ENCODE measurements at regions not wholly inside any gene's neighbourhood (a gene's known extent, or its start where the extent isn't known, plus 50 kb on each side); places are given as distances from the start of the nearest gene placed in this dataset.

- Histone ChIP-seq H3K4me1 (no peaks in the 10 kb centered on the region), H3K27ac (no peak overlapping the region), H3K27me3 (no peaks in the 10 kb centered on the region), H3K36me3 (no peaks in the 10 kb centered on the region), H3K9me3 (no peaks in the 10 kb centered on the region), H3K4me3 (no peak overlapping the region)
- no peak for DNase-seq
- TF ChIP-seq CTCF (IDR thresholded peaks at IDR 0.05) (no peak), POLR2A (IDR thresholded peaks at IDR 0.05) (no peak)
Measured at GRCh38 chr4:165627128-165627527, 245.9 kb upstream of the TLL1 start.

GRCh38 chr4:165627548-165627947, 245.5 kb upstream of the TLL1 start:
- TF ChIP-seq POLR2A (IDR thresholded peaks at IDR 0.05) (no peak), CTCF (IDR thresholded peaks at IDR 0.05) (no peak)
- Histone ChIP-seq H3K4me1 (no peaks in the 10 kb centered on the region), H3K9me3 (no peaks in the 10 kb centered on the region), H3K27ac (no peak overlapping the region), H3K27me3 (no peaks in the 10 kb centered on the region), H3K36me3 (no peaks in the 10 kb centered on the region), H3K4me3 (no peak overlapping the region)
- no peak for DNase-seq

GRCh38 chr4:165628572-165628971, 244.5 kb upstream of the TLL1 start:
- Histone ChIP-seq H3K27ac (no peak overlapping the region), H3K4me3 (no peak overlapping the region)
- DNase-seq = no peak

GRCh38 chr4:165630671-165631070, 242.4 kb upstream of the TLL1 start:
- H3K4me3 ChIP-seq = no peak overlapping the region
- H3K4me1 ChIP-seq = no peaks in the 10 kb centered on the region
- no peaks in the 10 kb centered on the region for H3K36me3 ChIP-seq
- DNase-seq = no peak
- H3K27ac ChIP-seq = no peak overlapping the region
- no peaks in the 10 kb centered on the region for H3K27me3 ChIP-seq
- TF ChIP-seq POLR2A (IDR thresholded peaks at IDR 0.05) (no peak), CTCF (IDR thresholded peaks at IDR 0.05) (no peak)
- H3K9me3 ChIP-seq = no peaks in the 10 kb centered on the region

More at GRCh38 chr4:165628572-165628971, 244.5 kb upstream of the TLL1 start:
- TF ChIP-seq POLR2A (IDR thresholded peaks at IDR 0.05) = no peak
- TF ChIP-seq CTCF (IDR thresholded peaks at IDR 0.05) = no peak
- no peaks in the 10 kb centered on the region for H3K9me3 ChIP-seq
- H3K27me3 ChIP-seq = no peaks in the 10 kb centered on the region
- H3K4me1 ChIP-seq = no peaks in the 10 kb centered on the region
- no peaks in the 10 kb centered on the region for H3K36me3 ChIP-seq

- Histone ChIP-seq H3K9me3 (no peaks in the 10 kb centered on the region), H3K4me3 (no peak overlapping the region), H3K4me1 (no peaks in the 10 kb centered on the region), H3K27ac (no peak overlapping the region), H3K36me3 (no peaks in the 10 kb centered on the region), H3K27me3 (no peaks in the 10 kb centered on the region)
- TF ChIP-seq POLR2A (IDR thresholded peaks at IDR 0.05) (no peak), CTCF (IDR thresholded peaks at IDR 0.05) (no peak)
- no peak for DNase-seq
Measured at GRCh38 chr4:165631208-165631894, 241.7 kb upstream of the TLL1 start.

GRCh38 chr4:165631912-165632311, 241.1 kb upstream of the TLL1 start:
- DNase-seq = no peak
- TF ChIP-seq CTCF (IDR thresholded peaks at IDR 0.05) (no peak), POLR2A (IDR thresholded peaks at IDR 0.05) (no peak)

More at GRCh38 chr4:165631912-165632311, 241.1 kb upstream of the TLL1 start:
- no peak overlapping the region for H3K4me3 ChIP-seq
- no peak overlapping the region for H3K27ac ChIP-seq
- no peaks in the 10 kb centered on the region for H3K9me3 ChIP-seq
- no peaks in the 10 kb centered on the region for H3K27me3 ChIP-seq
- H3K4me1 ChIP-seq = no peaks in the 10 kb centered on the region
- H3K36me3 ChIP-seq = no peaks in the 10 kb centered on the region

All from Peyer's patch (tissue), 4 donors.